ENCODE measurements at regions not wholly inside any gene's neighbourhood (a gene's known extent, or its start where the extent isn't known, plus 50 kb on each side); places are given as distances from the start of the nearest gene placed in this dataset.
"Not testable (repeated sequence)": the region's sequence is repeated elsewhere in the genome, so short reads cannot be mapped to it uniquely, and the experiment has no call there.

GRCh38 chr4:63222466-63222865, 1186.8 kb downstream of the TECRL start:
- DNase-seq, result no peak

GRCh38 chr4:63221477-63221876, 1187.8 kb downstream of the TECRL start:
- no peak for DNase-seq

GRCh38 chr4:63218856-63219255, 1190.4 kb downstream of the TECRL start:
- DNase-seq, result no peak

- no peak for DNase-seq
Measured at GRCh38 chr4:63214076-63214475, 1195.2 kb downstream of the TECRL start.

- DNase-seq, result no peak
Measured at GRCh38 chr4:63211776-63212479, 1197.3 kb downstream of the TECRL start.

GRCh38 chr4:63211375-63211774, 1197.9 kb downstream of the TECRL start:
- DNase-seq, result no peak

GRCh38 chr4:63193029-63193428, 1216.2 kb downstream of the TECRL start:
- not testable (repeated sequence) for DNase-seq

GRCh38 chr4:63171341-63171740, 1237.9 kb downstream of the TECRL start:
- no peak for DNase-seq

- DNase-seq, result no peak
Measured at GRCh38 chr4:63170923-63171322, 1238.3 kb downstream of the TECRL start.

- no peak for DNase-seq
Measured at GRCh38 chr4:63169836-63170235, 1239.4 kb downstream of the TECRL start.

- no peak for DNase-seq
Measured at GRCh38 chr4:63155561-63155960, 1253.7 kb downstream of the TECRL start.

- DNase-seq, result no peak
Measured at GRCh38 chr4:63123441-63123840, 1285.8 kb downstream of the TECRL start.

- DNase-seq, result no peak
Measured at GRCh38 chr4:63122955-63123354, 1286.3 kb downstream of the TECRL start.

- no peak for DNase-seq
Measured at GRCh38 chr4:63106600-63106999, 1302.7 kb downstream of the TECRL start.

GRCh38 chr4:63105839-63106238, 1303.4 kb downstream of the TECRL start:
- no peak for DNase-seq

GRCh38 chr4:63090641-63091040, 1318.6 kb downstream of the TECRL start:
- no peak for DNase-seq

GRCh38 chr4:63085091-63085490, 1324.2 kb downstream of the TECRL start:
- DNase-seq, result no peak

- no peak for DNase-seq
Measured at GRCh38 chr4:63080934-63081333, 1328.3 kb downstream of the TECRL start.

- DNase-seq, result no peak
Measured at GRCh38 chr4:63063760-63064159, 1345.5 kb downstream of the TECRL start.

- not testable (repeated sequence) for DNase-seq
Measured at GRCh38 chr4:63062891-63063290, 1346.4 kb downstream of the TECRL start.

GRCh38 chr4:63049726-63050125, 1359.5 kb downstream of the TECRL start:
- DNase-seq, result no peak

GRCh38 chr4:63049278-63049677, 1360.0 kb downstream of the TECRL start:
- no peak for DNase-seq

GRCh38 chr4:63036159-63036866, 1372.9 kb downstream of the TECRL start:
- DNase-seq, result no peak

- no peak for DNase-seq
Measured at GRCh38 chr4:63029380-63029779, 1379.9 kb downstream of the TECRL start.

- DNase-seq, result no peak
Measured at GRCh38 chr4:63020661-63021060, 1388.6 kb downstream of the TECRL start.
